UCSD-AML1 (cell line): ENCODE measurements at regions not wholly inside any gene's neighbourhood (a gene's known extent, or its start where the extent isn't known, plus 50 kb on each side); places are given as distances from the start of the nearest gene placed in this dataset.
"Not testable (repeated sequence)": the region's sequence is repeated elsewhere in the genome, so short reads cannot be mapped to it uniquely, and the experiment has no call there.

ENCODE experiments used
- DNase-seq: peaks from one replicate; lab custom pipeline; 2025; ENCODE audit not compliant: unreplicated experiment; lab: John Stamatoyannopoulos, UW

DNA sequence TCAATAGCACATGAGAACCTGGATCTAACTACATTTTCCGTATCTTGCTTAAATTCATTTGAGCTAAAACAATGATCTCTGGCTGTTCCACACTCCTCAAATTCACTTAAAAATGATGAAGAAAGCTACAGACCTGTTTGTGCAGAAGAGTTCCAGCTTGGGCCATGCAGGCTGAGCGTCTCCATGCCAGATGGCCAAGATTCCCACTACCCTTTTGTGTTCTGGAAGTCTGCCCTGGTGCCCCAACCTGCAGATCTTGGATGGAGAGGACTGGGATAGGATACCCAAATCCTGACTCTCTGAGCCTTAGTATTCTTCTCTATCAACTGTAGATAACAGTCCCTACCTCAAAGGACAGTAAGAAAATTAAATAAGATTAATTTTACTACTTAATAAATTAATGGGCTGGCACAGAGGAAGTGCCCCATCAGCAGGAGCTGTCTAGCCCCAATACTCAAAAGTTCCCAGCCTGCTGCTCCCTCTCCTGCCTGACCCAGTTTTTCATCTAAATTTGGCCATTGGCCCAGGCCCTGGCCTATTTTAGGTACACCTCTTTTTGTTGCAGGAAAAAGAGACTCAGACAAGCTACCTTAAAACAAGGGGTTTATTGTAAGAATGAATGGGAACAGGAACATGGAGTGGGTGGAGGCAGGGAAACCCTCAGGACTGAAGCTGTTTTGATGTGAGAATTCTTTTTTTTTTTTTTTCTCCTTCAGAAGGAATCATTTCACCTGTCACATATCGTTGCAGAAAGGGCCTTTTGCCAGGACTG lies 81.4 kb upstream of the GRK3 start:
- no peak for DNase-seq

- no peak for DNase-seq
Observed at GRCh38 chr22:25483931-25484330, 80.5 kb upstream of the GRK3 start.

DNA sequence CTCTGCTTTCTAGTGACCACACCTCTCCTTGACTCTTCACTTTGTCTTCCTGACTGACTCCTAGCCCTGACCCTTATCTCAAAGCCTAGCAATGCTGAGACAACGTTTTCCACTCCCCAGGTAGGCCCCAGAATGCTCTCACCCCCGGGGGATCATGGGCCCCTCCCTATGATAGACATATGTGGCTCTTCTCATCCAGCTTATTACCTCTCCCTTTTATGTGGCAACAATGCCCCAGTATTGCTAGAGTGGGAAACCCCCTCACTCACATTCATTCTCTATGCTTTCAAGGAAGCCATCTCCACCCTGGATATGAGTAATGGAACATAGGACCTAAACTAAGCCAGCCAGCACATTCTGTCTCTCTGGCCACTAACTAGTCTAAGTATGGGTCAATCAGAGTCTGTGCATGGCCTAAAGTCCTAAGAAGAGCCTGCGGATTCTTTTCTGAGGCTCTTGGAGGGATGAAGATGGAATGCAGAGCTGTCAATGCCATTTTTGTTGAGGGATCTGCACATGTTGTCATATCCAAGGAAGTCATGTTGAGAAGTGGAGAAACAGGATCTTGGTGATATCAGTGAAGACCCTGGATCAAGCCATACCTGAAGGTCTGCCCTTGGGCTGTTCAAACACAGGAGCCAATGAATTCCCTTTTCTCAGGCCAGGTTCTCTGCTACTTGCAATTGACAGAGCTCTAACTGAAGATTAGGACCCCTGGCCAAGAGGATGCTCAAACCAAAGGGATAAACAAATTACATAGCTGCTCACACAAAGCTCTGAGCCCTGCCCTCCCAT lies 79.8 kb upstream of the GRK3 start:
- DNase-seq, result no peak

DNA sequence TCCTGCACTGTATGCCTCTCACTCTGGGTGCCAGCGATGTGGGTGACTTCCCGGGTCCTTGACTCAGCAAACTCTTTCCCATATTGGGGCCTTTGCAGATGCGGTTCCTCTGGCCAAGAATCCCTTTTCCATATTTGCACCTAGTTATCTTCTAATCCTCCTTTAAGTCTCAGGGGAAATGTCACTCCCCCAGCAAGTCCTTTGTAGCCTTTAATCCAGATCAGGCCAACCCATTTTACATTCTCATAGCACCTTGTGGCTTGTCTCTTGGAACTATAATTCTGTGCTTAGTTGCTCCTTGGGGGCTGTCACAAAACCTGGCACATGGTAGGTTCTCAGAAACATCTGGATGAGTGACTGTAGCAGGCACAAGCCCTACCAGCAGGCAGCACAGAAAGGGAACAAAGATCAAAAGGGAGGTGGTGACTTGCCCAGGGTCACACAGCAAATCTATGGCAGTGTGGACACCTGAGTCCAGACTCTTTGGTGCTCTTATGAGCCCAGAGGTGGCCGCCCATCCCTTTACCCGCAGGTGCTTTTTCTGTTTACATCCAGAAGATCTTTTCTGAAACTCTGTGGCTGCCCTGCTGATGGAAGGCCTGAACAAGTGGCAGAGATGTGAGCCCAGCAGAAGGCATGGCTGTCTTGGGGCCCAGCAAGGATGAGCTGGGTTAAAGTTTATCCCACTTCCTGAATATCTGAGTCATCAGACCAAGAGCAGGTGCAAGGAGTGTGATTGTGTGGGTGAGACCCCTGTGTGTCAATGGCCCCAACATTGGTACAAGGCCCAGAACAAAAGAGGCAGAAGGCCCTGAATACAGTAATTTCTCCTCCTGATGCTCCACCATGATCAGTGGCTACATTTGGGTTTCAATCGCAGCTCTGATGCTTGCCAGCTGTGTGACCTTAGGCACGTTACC lies 78.6 kb upstream of the GRK3 start:
- no peak for DNase-seq

- DNase-seq, result no peak
Observed at GRCh38 chr22:25487508-25487907, 77.0 kb upstream of the GRK3 start.

DNA sequence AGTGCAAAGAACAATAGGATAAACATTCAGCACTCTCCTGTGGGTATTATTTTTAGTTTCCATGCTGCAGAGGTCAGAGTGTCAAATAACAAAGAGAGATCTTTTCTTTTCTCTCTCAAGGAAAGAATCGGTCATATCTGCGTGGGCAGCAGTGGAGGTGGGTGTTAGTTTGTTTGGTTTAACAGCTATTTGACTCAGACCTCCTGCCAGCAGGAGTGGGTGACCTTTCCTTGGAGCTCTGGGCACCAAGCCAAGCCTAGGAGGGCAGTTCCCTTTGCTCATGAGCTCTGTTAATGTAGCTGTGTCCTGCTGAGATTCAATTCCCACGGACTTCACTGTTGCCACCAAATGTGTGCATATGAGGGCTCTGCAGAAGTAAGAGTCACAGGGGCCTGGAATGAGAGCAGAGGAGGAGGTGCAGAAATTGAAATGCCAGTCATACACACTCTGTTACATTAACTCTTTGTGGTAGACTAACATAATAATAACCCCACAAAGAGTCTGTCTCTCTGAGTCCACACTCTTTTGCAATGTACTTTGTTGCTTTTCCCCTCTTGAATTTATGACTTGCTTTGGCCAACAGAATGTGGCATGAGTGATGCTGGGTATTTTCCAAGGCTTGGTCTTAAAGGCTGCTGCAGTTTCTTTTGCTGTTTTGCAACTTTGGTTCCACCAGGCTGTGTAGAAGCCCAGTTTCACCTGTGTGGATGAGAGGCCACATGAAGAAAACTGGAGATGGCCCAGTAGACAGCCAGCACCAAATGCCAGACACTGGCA lies 76.0 kb upstream of the GRK3 start:
- no peak for DNase-seq

- DNase-seq, result no peak
Observed at GRCh38 chr22:25489947-25490346, 74.5 kb upstream of the GRK3 start.

DNA sequence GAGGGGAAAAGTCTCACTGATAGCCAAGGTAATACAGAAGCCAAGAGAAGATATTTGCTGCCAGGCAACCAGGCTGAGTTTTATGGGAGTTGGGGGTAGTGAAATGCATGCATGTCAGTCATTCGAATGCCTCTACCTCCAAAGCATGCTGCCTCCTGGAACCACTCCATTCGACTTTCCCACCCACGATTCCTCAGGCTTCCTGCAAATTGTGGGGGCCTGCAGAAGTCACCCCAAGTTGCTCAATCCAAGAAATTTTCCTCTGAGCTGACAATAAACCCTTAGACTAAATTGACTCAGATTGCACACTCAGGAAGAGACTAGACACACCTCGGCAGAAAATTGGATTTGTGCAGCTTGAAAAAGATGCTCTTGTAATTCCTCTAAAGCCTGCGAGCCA lies 73.6 kb upstream of the GRK3 start:
- DNase-seq, result no peak

DNA sequence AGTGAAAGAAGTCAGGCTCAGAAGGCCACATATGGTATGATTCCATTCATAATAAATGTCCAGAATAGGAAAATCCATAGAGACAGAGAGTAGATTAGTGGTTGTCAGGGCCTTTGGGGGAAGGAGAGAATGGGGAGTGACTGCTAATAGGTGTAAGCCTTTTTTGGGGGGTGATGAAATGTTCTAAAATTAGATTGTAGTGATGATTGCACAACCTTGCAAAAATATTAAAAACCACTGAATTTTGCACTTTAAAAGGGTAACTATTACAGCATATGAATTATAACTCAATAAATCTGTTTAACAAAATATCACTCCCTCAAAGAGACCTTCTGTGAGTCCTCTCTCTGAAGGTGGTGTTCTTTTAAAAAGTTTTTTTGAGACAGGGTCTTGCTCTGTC lies 72.3 kb upstream of the GRK3 start:
- no peak for DNase-seq

DNA sequence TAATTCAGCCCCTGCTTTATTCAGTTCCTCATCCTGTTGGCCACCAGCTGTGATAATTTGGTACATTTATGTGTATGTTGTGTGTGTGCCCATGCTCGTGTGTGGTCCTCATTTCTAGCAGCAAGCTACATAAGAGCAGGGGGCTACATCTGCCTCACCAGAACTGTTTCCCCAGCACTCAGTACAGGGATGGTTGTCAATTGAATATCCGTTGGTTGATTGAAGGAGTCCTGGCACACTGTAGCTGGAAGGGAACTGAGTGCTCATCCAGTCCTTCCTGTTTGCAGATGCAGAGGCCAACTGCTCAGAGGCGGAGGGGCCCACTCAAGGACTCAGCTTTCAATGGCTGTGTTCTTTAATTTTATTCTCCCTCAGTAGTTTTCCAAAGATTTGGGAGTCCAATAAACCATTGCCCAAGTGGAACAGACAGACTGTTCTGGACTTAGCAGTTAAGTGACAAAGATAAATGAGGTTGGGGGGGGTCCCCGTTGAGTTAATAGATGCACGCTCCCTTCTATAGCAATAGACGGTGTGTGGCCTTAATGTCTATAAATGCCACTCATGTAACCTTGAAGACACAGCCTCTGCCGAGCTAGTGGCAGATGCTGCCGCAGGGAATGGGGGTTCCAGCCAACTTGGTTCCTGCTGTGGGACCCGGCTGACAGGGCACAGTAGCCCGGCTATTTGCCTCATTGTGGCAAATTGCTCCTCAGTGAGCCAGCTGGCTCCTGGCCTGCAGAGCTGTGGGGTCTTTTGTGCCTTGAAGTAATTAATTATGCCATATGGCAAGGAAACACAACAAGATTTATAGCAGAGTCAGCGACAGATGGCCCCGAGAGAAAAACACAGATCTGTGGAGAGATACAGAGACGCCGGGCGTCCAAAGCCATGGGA lies 71.4 kb upstream of the GRK3 start:
- DNase-seq, result no peak

DNA sequence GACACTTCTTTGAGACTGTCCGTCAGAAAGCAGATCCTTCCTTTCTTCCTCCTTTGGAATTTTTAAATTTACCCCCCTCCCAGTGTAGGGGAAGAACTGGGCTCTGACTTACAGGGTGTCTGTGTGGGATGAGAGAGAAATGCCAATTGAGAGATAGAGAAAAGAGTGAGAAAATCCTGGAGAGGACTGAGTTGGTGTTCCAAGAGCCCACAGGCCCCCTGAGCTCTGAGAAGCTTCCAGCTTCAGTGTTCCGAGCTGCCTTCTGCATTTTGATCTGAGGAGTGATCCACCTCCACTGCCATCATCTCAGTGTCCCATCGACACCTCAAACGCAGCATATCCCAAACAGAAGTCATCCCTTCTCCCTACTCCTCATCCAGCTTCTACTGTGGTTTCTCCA lies 70.7 kb upstream of the GRK3 start:
- no peak for DNase-seq

DNA sequence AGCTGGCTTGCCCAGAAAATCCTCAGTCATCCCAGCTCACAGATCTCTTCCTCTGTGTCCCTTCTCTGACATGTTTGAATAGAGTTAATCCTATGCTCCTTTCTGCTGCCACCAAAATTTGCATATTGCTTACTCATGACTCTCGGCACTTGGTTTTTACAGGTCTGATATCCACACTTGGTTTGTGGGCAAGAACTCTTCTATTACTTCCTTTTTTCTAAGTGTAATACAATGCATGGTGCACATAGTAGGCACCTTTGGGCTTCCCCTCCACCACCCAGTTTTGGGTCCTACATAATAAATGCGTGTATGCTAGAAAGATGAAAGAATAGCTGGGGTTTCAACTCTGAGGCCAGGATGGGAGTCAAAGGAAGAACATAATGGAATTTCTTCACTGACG lies 69.7 kb upstream of the GRK3 start:
- DNase-seq, result no peak

- DNase-seq, result no peak
Observed at GRCh38 chr22:25495285-25495684, 69.2 kb upstream of the GRK3 start.

- DNase-seq, result no peak
Observed at GRCh38 chr22:25496396-25497064, 67.9 kb upstream of the GRK3 start.

DNA sequence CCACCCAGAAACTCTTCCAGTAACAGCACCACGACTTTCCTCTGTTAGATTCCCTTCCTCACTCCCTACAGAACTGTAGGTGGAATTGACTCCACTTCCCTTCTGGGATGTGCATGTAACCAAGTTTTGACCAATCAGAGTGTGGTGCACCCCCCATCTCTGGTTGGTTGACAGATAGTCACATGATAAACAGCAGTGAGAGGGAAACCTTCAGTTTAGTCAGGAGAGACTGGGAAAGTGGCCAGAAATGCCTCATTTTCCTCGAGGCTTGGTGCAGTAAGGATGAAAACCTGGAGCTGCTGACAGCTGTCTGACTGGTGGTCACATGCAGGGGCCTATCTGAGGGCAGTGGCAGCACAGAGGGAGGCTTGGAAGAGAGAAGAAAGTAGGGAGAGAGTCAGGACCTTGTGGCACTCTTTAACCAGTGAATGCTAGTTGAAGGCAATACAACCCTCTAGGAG lies 67.3 kb upstream of the GRK3 start:
- no peak for DNase-seq

DNA sequence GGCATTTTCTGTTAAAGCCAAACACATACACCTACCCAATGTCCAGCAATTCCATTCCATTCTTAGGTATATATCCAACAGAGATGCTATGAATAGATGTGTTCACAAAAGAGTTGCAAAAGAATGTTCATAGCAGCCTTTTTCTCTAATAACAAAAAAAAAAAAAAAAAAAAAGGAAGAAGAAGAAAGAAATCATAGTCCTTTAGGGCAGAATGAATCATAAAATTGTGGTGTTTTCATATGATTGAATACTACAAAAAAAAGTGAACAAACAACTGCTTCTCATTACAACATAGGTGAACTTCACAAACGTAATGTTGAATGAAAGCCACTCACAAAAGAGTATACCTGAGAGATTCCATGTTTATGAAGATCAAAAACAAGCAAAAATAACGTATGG lies 66.8 kb upstream of the GRK3 start:
- no peak for DNase-seq

DNA sequence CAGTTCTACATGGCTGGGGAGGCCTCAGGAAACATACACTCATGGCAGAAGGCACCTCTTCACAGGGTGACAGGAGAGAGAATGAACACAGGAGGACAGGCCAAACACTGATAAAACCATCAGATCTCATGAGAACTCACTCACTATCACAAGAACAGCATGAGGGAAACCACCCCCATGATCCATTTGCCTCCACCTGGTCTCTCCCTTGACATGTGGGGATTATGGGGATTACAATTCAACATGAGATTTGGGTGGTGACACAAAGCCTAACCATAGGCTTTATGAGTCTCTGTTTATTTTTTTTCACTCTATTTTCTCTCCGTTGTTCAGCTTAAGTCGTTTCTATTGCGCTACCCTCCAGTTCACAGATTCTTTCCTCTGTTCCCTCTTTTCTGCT lies 63.8 kb upstream of the GRK3 start:
- DNase-seq, result not testable (repeated sequence)

- not testable (repeated sequence) for DNase-seq
Observed at GRCh38 chr22:25504017-25504416, 60.5 kb upstream of the GRK3 start.

GRCh38 chr22:25508161-25508560 lies 56.3 kb upstream of the GRK3 start:
- no peak for DNase-seq
